Right cardiac atrium (tissue), 5 donors: ENCODE measurements at regions not wholly inside any gene's neighbourhood (a gene's known extent, or its start where the extent isn't known, plus 50 kb on each side); places are given as distances from the start of the nearest gene placed in this dataset.
A peak's percentile ranks its signal among the peaks of the same experiment; 100 is the strongest.

ENCODE experiments used
- ATAC-seq, 2 donors: fragments of 200-7000 bp; cut with Tn5 transposase; one replicate each; pipeline versions ENCODE4 v1.8.0 to v1.9.1; 2020; ENCODE audit warnings: moderate library complexity in 2 of 2, mild to moderate bottlenecking in 1 of 2
- DNase-seq, 3 donors: peaks; one replicate each; pipeline ENCODE4 v3.0.0-alpha.2; 2020
- H3K27ac ChIP-seq: one replicate; pipeline ENCODE4 v1.5.1; 2013; ENCODE audit warnings: mild to moderate bottlenecking, low read length, control low read depth, moderate library complexity
- H3K27me3 ChIP-seq: one replicate; pipeline ENCODE4 v1.6.1; 2013; ENCODE audit not compliant: control insufficient read depth, insufficient read depth
- H3K4me1 ChIP-seq: one replicate; pipeline ENCODE4 v1.6.1; 2013; ENCODE audit warnings: low read length; ENCODE audit not compliant: control insufficient read depth, insufficient read depth
- H3K4me3 ChIP-seq: one replicate; pipeline ENCODE4 v1.5.1; 2013; ENCODE audit warnings: low read length, control low read depth
- H3K9me3 ChIP-seq: one replicate; pipeline ENCODE4 v1.6.1; 2013; ENCODE audit warnings: low read length; ENCODE audit not compliant: control insufficient read depth
- WGBS: extraction: QIAGEN DNeasy Blood & Tissue Kit; methylation state at CpG from one replicate; pipeline ENCODE4 v1.1.7; 2013; 5-methylcytosine and 5-hydroxymethylcytosine counted together
- intact Hi-C, 4 donors: fragments of 100-400 bp; cut with DNase I; formaldehyde crosslinking; loops; one replicate each; pipeline versions ENCODE4 v1.11.0 to v1.14.0; 2022 to 2023
- donor health status: healthy with polysubstance abuse.
- donor health status: DM: no; HTN: yes; CAD: no.
- donor health status: DM: no; HTN: no; CAD: no.
- donor health status: DM: no; HTN: yes; CAD: no; lungs with severe emphysema.
- donor health status: DM: yes; HTN: yes; CAD: no.

GRCh38 chr2:43136011-43136799, 90.2 kb downstream of the ZFP36L2 start:
- intact Hi-C loops: loop anchor here in 1 of 4 donors (10.0 kb wide), 1 partner anchor 349 kb away; no protein-coding TSS in a partner anchor

GRCh38 chr2:43135583-43135982, 90.8 kb downstream of the ZFP36L2 start:
- Histone ChIP-seq H3K27me3 (no peaks in the 10 kb centered on the region), H3K9me3 (no peaks in the 10 kb centered on the region), H3K27ac (no peak overlapping the region), H3K4me3 (no peak overlapping the region), H3K4me1 (peaks cover 7% of the 10 kb centered on the region)
- intact Hi-C loops: loop anchor here in 1 of 4 donors (10.0 kb wide), 1 partner anchor 349 kb away; no protein-coding TSS in a partner anchor
- peak in 1 of 2 donors; percentile 3 for ATAC-seq
- peak in 1 of 3 donors; percentile 75 for DNase-seq
- WGBS: 59% methylated on average over 6 of the region's 6 CpGs

More at GRCh38 chr2:43136011-43136799, 90.2 kb downstream of the ZFP36L2 start:
- DNase-seq (no peak), ATAC-seq (no peak)
- no peaks in the 10 kb centered on the region for H3K27me3 ChIP-seq
- H3K4me1 ChIP-seq: peaks cover 2% of the 10 kb centered on the region
- 83% methylated on average over 11 of the region's 11 CpGs for WGBS
- no peak overlapping the region for H3K4me3 ChIP-seq
- no peaks in the 10 kb centered on the region for H3K9me3 ChIP-seq
- no peak overlapping the region for H3K27ac ChIP-seq

- WGBS: 92% methylated on average over 9 of the region's 9 CpGs
- intact Hi-C loops: loop anchor here in 3 of 4 donors (5.0 to 10.0 kb wide), 2 partner anchors 93 to 350 kb away; partner anchors contain the start of gene ZFP36L2 (in 2 of the 3)
Measured at GRCh38 chr2:43134571-43134889, 91.9 kb downstream of the ZFP36L2 start.

DNA sequence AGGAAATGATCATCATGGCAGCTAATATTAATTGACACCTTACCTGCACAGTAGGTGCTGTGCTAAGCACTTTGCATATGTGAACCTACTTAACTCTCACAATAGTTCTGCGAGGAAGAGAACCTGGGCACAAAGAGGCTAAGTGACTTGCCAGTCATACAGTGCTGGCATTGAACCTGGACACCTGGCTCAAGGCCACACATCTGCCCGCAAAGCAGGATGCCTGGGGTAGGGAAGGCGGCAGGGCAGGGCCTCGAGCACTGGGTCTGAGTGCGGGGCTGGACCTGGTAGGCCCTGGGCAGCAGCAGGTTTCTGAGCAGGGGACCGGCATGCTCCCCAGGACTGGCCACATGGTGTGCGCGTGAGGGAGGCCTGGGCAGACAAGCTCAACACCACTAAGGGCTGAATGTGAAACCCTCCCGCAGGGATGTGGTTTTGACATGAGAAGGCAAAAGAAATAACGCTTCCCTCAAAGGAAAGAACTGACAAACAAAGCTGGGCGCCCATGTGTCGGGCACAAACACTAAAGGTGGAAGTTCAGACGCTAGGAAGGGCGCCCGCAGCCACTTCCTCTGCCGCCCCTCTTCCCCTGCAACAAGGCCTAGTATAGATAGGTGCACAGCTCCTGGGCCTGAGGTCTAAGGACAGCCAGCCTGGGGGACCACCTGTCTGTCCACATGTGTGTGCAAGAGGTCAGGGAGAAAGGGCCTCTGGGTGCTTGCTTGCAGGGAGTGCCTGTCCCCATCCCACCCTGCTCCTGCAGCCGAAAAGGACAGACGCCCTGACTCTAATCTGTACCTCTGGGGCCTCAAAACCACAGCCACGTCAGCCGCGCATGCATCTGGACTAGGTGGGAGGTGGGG, 92.5 kb downstream of the ZFP36L2 start:
- no peaks in the 10 kb centered on the region for H3K9me3 ChIP-seq
- peak in 1 of 3 donors; percentile 72 for DNase-seq
- no peak for ATAC-seq
- H3K27ac ChIP-seq: no peak overlapping the region
- H3K4me3 ChIP-seq: no peak overlapping the region
- 78% methylated on average over 21 of the region's 21 CpGs for WGBS
- intact Hi-C loops: loop anchor here in 3 of 4 donors (5.0 to 10.0 kb wide), 2 partner anchors 93 to 351 kb away; partner anchors contain the start of gene ZFP36L2 (in 2 of the 3)
- no peaks in the 10 kb centered on the region for H3K27me3 ChIP-seq
- peaks cover 14% of the 10 kb centered on the region for H3K4me1 ChIP-seq

More at GRCh38 chr2:43134571-43134889, 91.9 kb downstream of the ZFP36L2 start:
- ATAC-seq (no peak), DNase-seq (peak in 1 of 3 donors; percentile 64)
- Histone ChIP-seq H3K27ac (no peak overlapping the region), H3K9me3 (no peaks in the 10 kb centered on the region), H3K27me3 (no peaks in the 10 kb centered on the region), H3K4me3 (no peak overlapping the region), H3K4me1 (peaks cover 14% of the 10 kb centered on the region)

DNA sequence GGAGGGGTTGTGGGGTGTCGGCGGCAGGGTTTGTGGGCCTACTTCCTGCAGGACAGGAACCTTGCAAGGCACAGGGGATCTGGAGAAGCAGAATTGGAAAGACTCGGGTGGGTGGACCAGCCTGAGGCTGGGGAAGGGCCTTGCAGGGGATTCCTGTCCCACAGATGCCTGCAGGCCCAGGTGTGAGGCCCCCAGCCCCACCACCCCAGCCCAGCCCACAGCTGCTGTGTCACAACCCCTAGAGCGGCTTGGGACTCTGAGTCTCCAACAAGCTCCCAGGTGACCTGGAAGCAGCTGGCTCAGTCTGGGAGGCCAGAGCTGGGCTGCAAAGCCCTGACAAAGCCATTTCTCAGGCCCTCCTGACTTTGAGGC, 93.1 kb downstream of the ZFP36L2 start:
- H3K9me3 ChIP-seq: no peaks in the 10 kb centered on the region
- no peaks in the 10 kb centered on the region for H3K27me3 ChIP-seq
- no peak overlapping the region for H3K4me3 ChIP-seq
- DNase-seq (no peak), ATAC-seq (no peak)
- H3K4me1 ChIP-seq: peaks cover 14% of the 10 kb centered on the region
- intact Hi-C loops: loop anchor here in 3 of 4 donors (5.0 to 10.0 kb wide), 2 partner anchors 94 to 351 kb away; partner anchors contain the start of gene ZFP36L2 (in 2 of the 3)
- no peak overlapping the region for H3K27ac ChIP-seq
- 75% methylated on average over 4 of the region's 4 CpGs for WGBS

- Histone ChIP-seq H3K4me3 (no peak overlapping the region), H3K9me3 (no peaks in the 10 kb centered on the region), H3K27me3 (no peaks in the 10 kb centered on the region), H3K4me1 (peaks cover 14% of the 10 kb centered on the region), H3K27ac (no peak overlapping the region)
- intact Hi-C loops: loop anchor here in 3 of 4 donors (5.0 to 10.0 kb wide), 2 partner anchors 95 to 352 kb away; partner anchors contain the start of gene ZFP36L2 (in 2 of the 3)
- peak in 1 of 3 donors; percentile 56 for DNase-seq
- 89% methylated on average over 12 of the region's 12 CpGs for WGBS
- ATAC-seq: no peak
Measured at GRCh38 chr2:43132683-43133301, 93.6 kb downstream of the ZFP36L2 start.

DNA sequence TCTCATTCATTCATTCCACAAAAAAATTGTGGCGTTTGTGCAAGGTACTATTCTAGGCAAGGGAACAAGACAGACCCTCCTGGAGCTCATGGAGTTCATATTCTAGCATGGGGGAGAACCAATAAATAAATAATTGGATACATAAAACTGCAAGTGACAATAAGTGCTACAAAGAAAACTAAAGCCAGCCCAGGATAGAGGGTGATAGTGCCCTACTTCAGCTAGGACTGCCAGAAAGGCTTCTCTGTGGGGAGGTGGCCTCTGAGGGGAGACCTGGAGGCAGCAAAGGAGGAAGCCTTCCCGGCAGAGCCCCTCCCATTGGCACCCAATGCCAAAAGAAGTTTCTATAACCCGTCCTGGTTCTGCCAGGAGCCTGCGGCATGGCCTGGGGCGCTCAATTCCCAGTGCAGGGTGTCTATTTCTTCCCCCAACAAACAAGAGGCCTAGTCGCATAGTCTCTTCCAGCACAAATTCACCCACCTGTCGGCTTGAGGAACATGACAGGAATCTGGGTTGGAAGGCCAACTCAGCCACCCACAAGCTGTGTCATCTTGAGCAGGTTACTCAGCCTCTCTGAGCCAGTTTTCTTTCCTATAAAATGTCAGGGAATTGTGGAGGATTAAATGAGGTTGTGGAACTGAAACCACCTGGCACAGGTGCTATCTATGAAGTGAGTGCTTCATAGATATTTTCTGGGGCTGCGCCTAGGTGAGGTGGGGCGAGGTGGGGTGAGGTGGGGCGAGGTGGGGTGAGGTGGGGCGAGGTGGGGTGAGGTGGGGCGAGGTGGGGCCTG, 94.3 kb downstream of the ZFP36L2 start:
- H3K9me3 ChIP-seq: no peaks in the 10 kb centered on the region
- H3K27me3 ChIP-seq: no peaks in the 10 kb centered on the region
- H3K27ac ChIP-seq: no peak overlapping the region
- no peak overlapping the region for H3K4me3 ChIP-seq
- 80% methylated on average over 12 of the region's 12 CpGs for WGBS
- H3K4me1 ChIP-seq: peaks cover 14% of the 10 kb centered on the region
- DNase-seq (peak in 1 of 3 donors; percentile 55), ATAC-seq (no peak)
- intact Hi-C loops: loop anchor here in 3 of 4 donors (5.0 to 10.0 kb wide), 2 partner anchors 95 to 353 kb away; partner anchors contain the start of gene ZFP36L2 (in 2 of the 3)

- peaks cover 14% of the 10 kb centered on the region for H3K4me1 ChIP-seq
- H3K27me3 ChIP-seq: no peaks in the 10 kb centered on the region
- intact Hi-C loops: loop anchor here in 3 of 4 donors (5.0 to 10.0 kb wide), 2 partner anchors 96 to 354 kb away; partner anchors contain the start of gene ZFP36L2 (in 2 of the 3)
- peak; percentile 63 to 87 (median 78) for DNase-seq
- peak overlapping the region; percentile 3 for H3K27ac ChIP-seq
- peak; percentile 42 to 58 for ATAC-seq
- H3K4me3 ChIP-seq: no peak overlapping the region
- H3K9me3 ChIP-seq: no peaks in the 10 kb centered on the region
- 51% methylated on average over 18 of the region's 18 CpGs for WGBS
Measured at GRCh38 chr2:43131051-43131889, 95.1 kb downstream of the ZFP36L2 start.

GRCh38 chr2:43130548-43130875, 95.9 kb downstream of the ZFP36L2 start:
- Histone ChIP-seq H3K27ac (peak overlapping the region; percentile 22), H3K27me3 (no peaks in the 10 kb centered on the region), H3K4me3 (no peak overlapping the region), H3K4me1 (peaks cover 14% of the 10 kb centered on the region), H3K9me3 (no peaks in the 10 kb centered on the region)
- peak in 1 of 3 donors; percentile 43 for DNase-seq
- 96% methylated on average over 6 of the region's 6 CpGs for WGBS
- no peak for ATAC-seq
- intact Hi-C loops: loop anchor here in 3 of 4 donors (5.0 to 10.0 kb wide), 2 partner anchors 97 to 354 kb away; partner anchors contain the start of gene ZFP36L2 (in 2 of the 3)
